ENCODE measurements at regions not wholly inside any gene's neighbourhood (a gene's known extent, or its start where the extent isn't known, plus 50 kb on each side); places are given as distances from the start of the nearest gene placed in this dataset.

DNA sequence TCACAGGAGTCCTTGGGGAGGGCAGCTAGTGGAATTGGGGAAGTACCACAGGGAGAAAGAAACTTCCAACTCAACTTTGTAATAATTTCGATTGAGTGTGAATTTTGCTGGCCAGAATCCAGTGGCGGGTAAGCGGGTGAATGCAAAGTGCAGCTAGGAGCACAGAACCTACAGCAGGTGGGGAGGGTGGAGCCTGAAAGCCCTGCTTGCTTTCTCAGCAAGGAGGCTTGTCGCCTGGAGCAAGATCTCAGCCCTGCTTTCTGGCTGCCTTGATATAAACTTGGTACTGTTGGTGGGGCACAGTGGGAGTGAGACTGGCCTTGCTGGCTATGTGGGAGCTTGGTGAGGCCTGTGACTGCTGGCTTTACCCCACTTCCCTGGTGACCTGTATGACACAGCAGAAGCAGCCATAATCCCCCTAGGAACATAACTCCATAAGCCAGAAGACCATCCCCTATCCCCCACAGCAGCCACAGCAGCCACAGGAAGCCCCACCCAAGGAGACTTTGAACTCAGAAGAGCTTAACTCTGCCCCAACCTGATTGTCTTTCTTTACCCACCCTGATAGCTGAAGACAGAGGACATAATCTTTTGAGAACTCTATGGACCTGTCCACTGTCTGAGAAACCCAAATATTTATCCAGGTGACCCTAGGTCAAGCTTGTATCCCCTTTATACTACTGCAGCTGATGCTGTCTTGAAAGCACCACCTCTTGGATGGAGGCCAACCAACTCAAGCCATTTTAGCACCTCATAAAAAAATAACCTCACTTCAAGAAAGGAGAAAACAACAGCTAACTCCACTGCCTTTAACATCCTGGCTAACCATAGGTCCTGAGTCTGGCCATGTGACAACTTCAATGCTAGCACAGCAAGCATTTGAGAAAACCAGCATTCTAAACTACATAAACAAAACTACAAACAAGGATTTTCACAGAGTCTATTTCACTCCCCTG lies 87.2 kb upstream of the PDE5A start:
- H3K36me3 ChIP-seq (replicated peaks in 1 of 2; ENCODE audit: insufficient read depth in 1 of 2, low read depth in 2 of 2) = no peaks in the 10 kb centered on the region
- H3K9me3 ChIP-seq = peaks cover 0 to 12% (median 0%) of the 10 kb centered on the region in 3 donors
- no peak overlapping the region for H3K4me3 ChIP-seq
- WGBS, 2 donors = 55 to 61% methylated on average over 4 of the region's 4 CpGs
- DNase-seq = no peak
- ATAC-seq = no peak
- H3K27me3 ChIP-seq = no peaks in the 10 kb centered on the region
- TF ChIP-seq CTCF (IDR thresholded peaks at IDR 0.05) (no peak), POLR2A (IDR thresholded peaks at IDR 0.05) (no peak)
- intact Hi-C loops (cut with DNase I) = no loop called here
- no peak overlapping the region for H3K27ac ChIP-seq
- H3K4me1 ChIP-seq = no peaks in the 10 kb centered on the region

DNA sequence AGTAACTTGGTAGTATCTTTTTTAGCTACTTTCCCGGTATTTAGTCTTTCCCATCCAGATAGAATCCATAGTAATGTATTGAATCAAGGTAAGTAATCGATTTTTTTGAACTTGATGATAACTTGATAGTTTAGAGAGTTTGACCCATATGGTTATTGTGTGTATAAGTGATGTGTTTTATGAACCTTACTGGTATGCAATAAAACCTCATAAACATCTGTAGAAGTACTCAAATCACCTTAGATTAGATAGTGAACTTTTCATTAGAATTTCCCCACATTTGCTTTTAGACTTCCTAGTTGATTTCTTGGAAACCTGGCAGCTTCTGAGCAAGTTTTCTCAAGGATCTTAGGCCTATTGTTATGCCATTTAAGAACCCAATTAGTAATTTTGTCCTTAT lies 80.8 kb upstream of the PDE5A start:
- 60 to 62% methylated on average over 2 of the region's 2 CpGs for WGBS, 2 donors
- ATAC-seq = no peak
- no peaks in the 10 kb centered on the region for H3K36me3 ChIP-seq (replicated peaks in 1 of 2; ENCODE audit: insufficient read depth in 1 of 2, low read depth in 2 of 2)

DNA sequence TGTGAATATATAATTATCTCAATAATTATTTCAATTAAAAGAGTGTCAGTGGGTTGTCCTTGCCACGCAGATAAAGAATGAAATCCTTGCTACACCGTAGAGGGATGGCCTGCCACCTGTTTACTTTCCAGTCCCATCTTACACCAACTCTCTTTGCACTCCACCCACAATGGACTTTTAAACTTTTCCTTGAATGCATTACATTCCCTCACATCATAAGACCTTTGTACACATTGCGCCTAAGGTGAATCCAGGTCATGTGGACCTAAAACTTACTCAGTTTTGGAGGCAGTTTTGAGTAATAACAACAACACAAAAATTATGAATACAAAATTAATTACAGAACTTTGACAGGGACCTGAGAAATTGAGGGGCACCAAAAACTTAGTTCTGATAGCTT lies 78.7 kb upstream of the PDE5A start:
- TF ChIP-seq POLR2A (IDR thresholded peaks at IDR 0.05) (no peak), CTCF (IDR thresholded peaks at IDR 0.05) (no peak)
- H3K36me3 ChIP-seq (replicated peaks in 1 of 2; ENCODE audit: insufficient read depth in 1 of 2, low read depth in 2 of 2) = no peaks in the 10 kb centered on the region
- no peaks in the 10 kb centered on the region for H3K27me3 ChIP-seq
- no peaks in the 10 kb centered on the region for H3K9me3 ChIP-seq
- no peak for DNase-seq
- H3K4me1 ChIP-seq = no peaks in the 10 kb centered on the region
- H3K27ac ChIP-seq = no peak overlapping the region
- intact Hi-C loops (cut with DNase I) = no loop called here
- WGBS, 2 donors = 82 to 93% methylated on average over 3 of the region's 3 CpGs
- no peak overlapping the region for H3K4me3 ChIP-seq
- ATAC-seq = no peak

More for the DNA sequence above, 80.8 kb upstream of the PDE5A start:
- DNase-seq = no peak
- TF ChIP-seq POLR2A (IDR thresholded peaks at IDR 0.05) = no peak
- no peak for TF ChIP-seq CTCF (IDR thresholded peaks at IDR 0.05)
- H3K27me3 ChIP-seq = no peaks in the 10 kb centered on the region
- no peaks in the 10 kb centered on the region for H3K4me1 ChIP-seq
- H3K9me3 ChIP-seq = no peaks in the 10 kb centered on the region
- intact Hi-C loops (cut with DNase I) = no loop called here
- no peak overlapping the region for H3K4me3 ChIP-seq
- no peak overlapping the region for H3K27ac ChIP-seq

- intact Hi-C loops (cut with DNase I) = no loop called here
- Histone ChIP-seq H3K27me3 (no peaks in the 10 kb centered on the region), H3K36me3 (replicated peaks in 1 of 2; ENCODE audit: insufficient read depth in 1 of 2, low read depth in 2 of 2) (no peaks in the 10 kb centered on the region), H3K4me3 (no peak overlapping the region), H3K27ac (no peak overlapping the region), H3K9me3 (no peaks in the 10 kb centered on the region), H3K4me1 (no peaks in the 10 kb centered on the region)
- ATAC-seq (no peak), DNase-seq (no peak)
- no peak for TF ChIP-seq CTCF (IDR thresholded peaks at IDR 0.05)
- no peak for TF ChIP-seq POLR2A (IDR thresholded peaks at IDR 0.05)
Measured at GRCh38 chr4:119706804-119707203, 78.2 kb upstream of the PDE5A start.
